ENCODE measurements at regions not wholly inside any gene's neighbourhood (a gene's known extent, or its start where the extent isn't known, plus 50 kb on each side); places are given as distances from the start of the nearest gene placed in this dataset.

DNA sequence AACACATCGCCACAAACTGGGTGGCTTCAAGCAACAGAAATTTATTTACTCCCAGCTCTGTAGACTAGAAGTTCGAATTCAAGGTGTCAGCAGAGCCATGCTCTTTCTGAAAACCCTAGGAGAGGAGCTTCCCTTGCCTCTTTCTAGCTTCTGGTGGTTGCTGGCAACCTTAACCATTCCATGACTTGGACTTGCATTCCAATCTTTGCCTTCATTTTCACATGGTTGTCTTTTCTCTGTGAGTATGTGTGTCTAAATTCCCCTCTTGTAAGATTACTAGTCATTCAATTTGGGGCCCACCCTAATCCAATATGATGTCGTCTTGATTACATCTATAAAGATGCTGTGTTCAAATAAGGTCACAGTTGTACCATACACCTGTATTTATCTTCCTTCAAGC, 65.9 kb upstream of the PRKG1 start:
- TF ChIP-seq, protein P1, sequence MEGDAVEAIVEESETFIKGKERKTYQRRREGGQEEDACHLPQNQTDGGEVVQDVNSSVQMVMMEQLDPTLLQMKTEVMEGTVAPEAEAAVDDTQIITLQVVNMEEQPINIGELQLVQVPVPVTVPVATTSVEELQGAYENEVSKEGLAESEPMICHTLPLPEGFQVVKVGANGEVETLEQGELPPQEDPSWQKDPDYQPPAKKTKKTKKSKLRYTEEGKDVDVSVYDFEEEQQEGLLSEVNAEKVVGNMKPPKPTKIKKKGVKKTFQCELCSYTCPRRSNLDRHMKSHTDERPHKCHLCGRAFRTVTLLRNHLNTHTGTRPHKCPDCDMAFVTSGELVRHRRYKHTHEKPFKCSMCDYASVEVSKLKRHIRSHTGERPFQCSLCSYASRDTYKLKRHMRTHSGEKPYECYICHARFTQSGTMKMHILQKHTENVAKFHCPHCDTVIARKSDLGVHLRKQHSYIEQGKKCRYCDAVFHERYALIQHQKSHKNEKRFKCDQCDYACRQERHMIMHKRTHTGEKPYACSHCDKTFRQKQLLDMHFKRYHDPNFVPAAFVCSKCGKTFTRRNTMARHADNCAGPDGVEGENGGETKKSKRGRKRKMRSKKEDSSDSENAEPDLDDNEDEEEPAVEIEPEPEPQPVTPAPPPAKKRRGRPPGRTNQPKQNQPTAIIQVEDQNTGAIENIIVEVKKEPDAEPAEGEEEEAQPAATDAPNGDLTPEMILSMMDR (IDR thresholded peaks at IDR 0.05; ENCODE audit: low read depth, low read length, missing input control): no peak
- TF ChIP-seq FOXA2 (IDR thresholded peaks at IDR 0.05): no peak
- TF ChIP-seq, protein P2, sequence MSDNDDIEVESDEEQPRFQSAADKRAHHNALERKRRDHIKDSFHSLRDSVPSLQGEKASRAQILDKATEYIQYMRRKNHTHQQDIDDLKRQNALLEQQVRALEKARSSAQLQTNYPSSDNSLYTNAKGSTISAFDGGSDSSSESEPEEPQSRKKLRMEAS (IDR thresholded peaks at IDR 0.05): no peak
- TF ChIP-seq, protein P3, sequence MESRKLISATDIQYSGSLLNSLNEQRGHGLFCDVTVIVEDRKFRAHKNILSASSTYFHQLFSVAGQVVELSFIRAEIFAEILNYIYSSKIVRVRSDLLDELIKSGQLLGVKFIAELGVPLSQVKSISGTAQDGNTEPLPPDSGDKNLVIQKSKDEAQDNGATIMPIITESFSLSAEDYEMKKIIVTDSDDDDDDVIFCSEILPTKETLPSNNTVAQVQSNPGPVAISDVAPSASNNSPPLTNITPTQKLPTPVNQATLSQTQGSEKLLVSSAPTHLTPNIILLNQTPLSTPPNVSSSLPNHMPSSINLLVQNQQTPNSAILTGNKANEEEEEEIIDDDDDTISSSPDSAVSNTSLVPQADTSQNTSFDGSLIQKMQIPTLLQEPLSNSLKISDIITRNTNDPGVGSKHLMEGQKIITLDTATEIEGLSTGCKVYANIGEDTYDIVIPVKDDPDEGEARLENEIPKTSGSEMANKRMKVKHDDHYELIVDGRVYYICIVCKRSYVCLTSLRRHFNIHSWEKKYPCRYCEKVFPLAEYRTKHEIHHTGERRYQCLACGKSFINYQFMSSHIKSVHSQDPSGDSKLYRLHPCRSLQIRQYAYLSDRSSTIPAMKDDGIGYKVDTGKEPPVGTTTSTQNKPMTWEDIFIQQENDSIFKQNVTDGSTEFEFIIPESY (IDR thresholded peaks at IDR 0.05): no peak
- TF ChIP-seq, protein P4, sequence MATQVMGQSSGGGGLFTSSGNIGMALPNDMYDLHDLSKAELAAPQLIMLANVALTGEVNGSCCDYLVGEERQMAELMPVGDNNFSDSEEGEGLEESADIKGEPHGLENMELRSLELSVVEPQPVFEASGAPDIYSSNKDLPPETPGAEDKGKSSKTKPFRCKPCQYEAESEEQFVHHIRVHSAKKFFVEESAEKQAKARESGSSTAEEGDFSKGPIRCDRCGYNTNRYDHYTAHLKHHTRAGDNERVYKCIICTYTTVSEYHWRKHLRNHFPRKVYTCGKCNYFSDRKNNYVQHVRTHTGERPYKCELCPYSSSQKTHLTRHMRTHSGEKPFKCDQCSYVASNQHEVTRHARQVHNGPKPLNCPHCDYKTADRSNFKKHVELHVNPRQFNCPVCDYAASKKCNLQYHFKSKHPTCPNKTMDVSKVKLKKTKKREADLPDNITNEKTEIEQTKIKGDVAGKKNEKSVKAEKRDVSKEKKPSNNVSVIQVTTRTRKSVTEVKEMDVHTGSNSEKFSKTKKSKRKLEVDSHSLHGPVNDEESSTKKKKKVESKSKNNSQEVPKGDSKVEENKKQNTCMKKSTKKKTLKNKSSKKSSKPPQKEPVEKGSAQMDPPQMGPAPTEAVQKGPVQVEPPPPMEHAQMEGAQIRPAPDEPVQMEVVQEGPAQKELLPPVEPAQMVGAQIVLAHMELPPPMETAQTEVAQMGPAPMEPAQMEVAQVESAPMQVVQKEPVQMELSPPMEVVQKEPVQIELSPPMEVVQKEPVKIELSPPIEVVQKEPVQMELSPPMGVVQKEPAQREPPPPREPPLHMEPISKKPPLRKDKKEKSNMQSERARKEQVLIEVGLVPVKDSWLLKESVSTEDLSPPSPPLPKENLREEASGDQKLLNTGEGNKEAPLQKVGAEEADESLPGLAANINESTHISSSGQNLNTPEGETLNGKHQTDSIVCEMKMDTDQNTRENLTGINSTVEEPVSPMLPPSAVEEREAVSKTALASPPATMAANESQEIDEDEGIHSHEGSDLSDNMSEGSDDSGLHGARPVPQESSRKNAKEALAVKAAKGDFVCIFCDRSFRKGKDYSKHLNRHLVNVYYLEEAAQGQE (IDR thresholded peaks at IDR 0.05): no peak
- no peak for TF ChIP-seq RXRA (IDR thresholded peaks at IDR 0.05)
- TF ChIP-seq, protein P5, sequence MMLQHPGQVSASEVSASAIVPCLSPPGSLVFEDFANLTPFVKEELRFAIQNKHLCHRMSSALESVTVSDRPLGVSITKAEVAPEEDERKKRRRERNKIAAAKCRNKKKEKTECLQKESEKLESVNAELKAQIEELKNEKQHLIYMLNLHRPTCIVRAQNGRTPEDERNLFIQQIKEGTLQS (IDR thresholded peaks at IDR 0.05): no peak
- TF ChIP-seq TAF1 (conservative IDR thresholded peaks at IDR 0.05): no peak
- TF ChIP-seq HNF4A (conservative IDR thresholded peaks at IDR 0.05): no peak
- no peak for TF ChIP-seq SP1 (IDR thresholded peaks at IDR 0.05)
- TF ChIP-seq EGR1 (IDR thresholded peaks at IDR 0.05; ENCODE audit: low read depth in 2 of 2): no peak
- TF ChIP-seq GABPA (IDR thresholded peaks at IDR 0.05 in 1 of 2, conservative IDR thresholded peaks at IDR 0.05 in 1 of 2): no peak

Data from liver (tissue), 3 donors.